AG20443 (cell line): ENCODE measurements at regions not wholly inside any gene's neighbourhood (a gene's known extent, or its start where the extent isn't known, plus 50 kb on each side); places are given as distances from the start of the nearest gene placed in this dataset.
A peak's percentile ranks its signal among the peaks of the same experiment; 100 is the strongest.
"Not testable (repeated sequence)": the region's sequence is repeated elsewhere in the genome, so short reads cannot be mapped to it uniquely, and the experiment has no call there.

Experiments used
- DNase-seq: peaks from one replicate; pipeline ENCODE4 v3.0.0; 2012; ENCODE audit warnings: low spot score, mixed read lengths

- DNase-seq: not testable (repeated sequence)
These were observed 69.9 kb downstream of the ALG1L2 start for GRCh38 chr3:130151555-130151954.

GRCh38 chr3:130153247-130153646 lies 71.6 kb downstream of the ALG1L2 start:
- DNase-seq: not testable (repeated sequence)

- not testable (repeated sequence) for DNase-seq
These were observed 73.8 kb downstream of the ALG1L2 start for GRCh38 chr3:130155464-130155863.

GRCh38 chr3:130166856-130167255 lies 85.2 kb downstream of the ALG1L2 start:
- not testable (repeated sequence) for DNase-seq

GRCh38 chr3:130175195-130175594 lies 93.6 kb downstream of the ALG1L2 start:
- not testable (repeated sequence) for DNase-seq

- not testable (repeated sequence) for DNase-seq
These were observed 95.0 kb downstream of the ALG1L2 start for GRCh38 chr3:130176476-130177256.

- DNase-seq: not testable (repeated sequence)
These were observed 97.2 kb downstream of the ALG1L2 start for GRCh38 chr3:130178835-130179234.

- peak; percentile 5 for DNase-seq
These were observed 97.8 kb downstream of the ALG1L2 start for GRCh38 chr3:130179353-130179970.

GRCh38 chr3:130182475-130182874 lies 100.8 kb downstream of the ALG1L2 start:
- not testable (repeated sequence) for DNase-seq

GRCh38 chr3:130183689-130184088 lies 102.1 kb downstream of the ALG1L2 start:
- not testable (repeated sequence) for DNase-seq

- DNase-seq: not testable (repeated sequence)
These were observed 102.8 kb downstream of the ALG1L2 start for GRCh38 chr3:130184152-130185024.

- DNase-seq: not testable (repeated sequence)
These were observed 119.6 kb downstream of the ALG1L2 start for GRCh38 chr3:130201272-130201671.

GRCh38 chr3:130203633-130204032 lies 122.0 kb downstream of the ALG1L2 start:
- not testable (repeated sequence) for DNase-seq

- DNase-seq: no peak
These were observed 117.9 kb upstream of the COL6A5 start for GRCh38 chr3:130227540-130227939.

- no peak for DNase-seq
These were observed 102.5 kb upstream of the COL6A5 start for GRCh38 chr3:130242850-130243569.

- DNase-seq: no peak
These were observed 101.7 kb upstream of the COL6A5 start for GRCh38 chr3:130243808-130244207.

- DNase-seq: no peak
These were observed 94.5 kb upstream of the COL6A5 start for GRCh38 chr3:130250982-130251381.

GRCh38 chr3:130255442-130255841 lies 90.0 kb upstream of the COL6A5 start:
- no peak for DNase-seq

- DNase-seq: no peak
These were observed 88.6 kb upstream of the COL6A5 start for GRCh38 chr3:130256821-130257340.

- peak; percentile 50 for DNase-seq
These were observed 86.9 kb upstream of the COL6A5 start for GRCh38 chr3:130258532-130258952.

GRCh38 chr3:130259166-130259874 lies 86.2 kb upstream of the COL6A5 start:
- DNase-seq: no peak
